Activated CD4-positive, alpha-beta T cell treated with anti-CD3 and anti-CD28 coated beads for 1 hour (primary cell): ENCODE measurements at regions not wholly inside any gene's neighbourhood (a gene's known extent, or its start where the extent isn't known, plus 50 kb on each side); places are given as distances from the start of the nearest gene placed in this dataset.
A peak's percentile ranks its signal among the peaks of the same experiment; 100 is the strongest.

ENCODE experiments used
- DNase-seq: peaks from one replicate; pipeline ENCODE4 v3.0.0-alpha.2; 2020

- DNase-seq = no peak
Observed at GRCh38 chr9:79884546-79884945, 312.8 kb downstream of the TLE4 start.

DNA sequence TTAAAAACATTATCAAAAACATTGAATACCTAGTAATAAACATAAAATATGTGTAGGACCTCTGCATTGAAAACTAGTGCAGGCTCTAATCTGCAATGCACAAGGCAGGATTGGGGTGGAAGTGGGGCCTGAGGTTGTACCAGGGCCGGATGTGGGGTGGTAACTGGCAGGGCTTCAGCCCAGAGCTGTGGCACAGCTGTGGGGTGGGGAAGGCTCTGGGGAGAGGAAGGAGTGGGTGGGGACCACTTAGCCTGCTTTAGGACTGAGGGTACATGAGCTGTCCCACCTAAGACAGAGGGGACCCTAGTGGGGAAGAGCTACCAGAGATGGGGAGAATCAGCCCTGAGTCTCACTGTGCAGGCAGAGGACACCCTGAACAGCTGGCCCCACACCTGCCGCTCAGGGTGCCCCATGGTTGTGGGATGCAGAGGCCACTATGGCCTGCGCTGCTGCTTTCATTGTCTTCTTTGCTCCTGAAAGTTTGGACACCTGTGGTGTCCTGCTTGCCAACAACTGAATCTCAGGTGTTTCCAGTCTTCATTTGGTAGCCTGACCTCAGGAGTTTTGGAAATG lies 311.4 kb downstream of the TLE4 start:
- peak; percentile 19 for DNase-seq

DNA sequence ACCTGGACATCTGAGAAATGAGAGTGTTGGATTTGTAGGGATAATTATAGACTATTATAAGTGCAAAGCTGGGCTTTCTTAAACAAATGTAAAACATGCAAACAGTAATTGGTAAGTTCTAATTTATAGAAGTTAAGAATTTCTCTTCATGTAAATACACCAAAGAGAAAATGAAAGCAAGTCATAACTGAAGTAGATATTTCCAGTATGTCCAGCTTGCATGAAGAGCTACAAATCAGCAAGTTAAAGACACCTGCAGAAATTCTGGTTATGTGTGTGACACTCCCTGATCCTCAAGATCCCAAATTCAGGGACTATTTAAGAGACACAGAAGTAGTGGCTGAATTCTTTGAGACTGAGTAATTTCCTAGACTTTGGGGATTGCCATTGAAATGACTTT lies 308.9 kb downstream of the TLE4 start:
- no peak for DNase-seq

DNA sequence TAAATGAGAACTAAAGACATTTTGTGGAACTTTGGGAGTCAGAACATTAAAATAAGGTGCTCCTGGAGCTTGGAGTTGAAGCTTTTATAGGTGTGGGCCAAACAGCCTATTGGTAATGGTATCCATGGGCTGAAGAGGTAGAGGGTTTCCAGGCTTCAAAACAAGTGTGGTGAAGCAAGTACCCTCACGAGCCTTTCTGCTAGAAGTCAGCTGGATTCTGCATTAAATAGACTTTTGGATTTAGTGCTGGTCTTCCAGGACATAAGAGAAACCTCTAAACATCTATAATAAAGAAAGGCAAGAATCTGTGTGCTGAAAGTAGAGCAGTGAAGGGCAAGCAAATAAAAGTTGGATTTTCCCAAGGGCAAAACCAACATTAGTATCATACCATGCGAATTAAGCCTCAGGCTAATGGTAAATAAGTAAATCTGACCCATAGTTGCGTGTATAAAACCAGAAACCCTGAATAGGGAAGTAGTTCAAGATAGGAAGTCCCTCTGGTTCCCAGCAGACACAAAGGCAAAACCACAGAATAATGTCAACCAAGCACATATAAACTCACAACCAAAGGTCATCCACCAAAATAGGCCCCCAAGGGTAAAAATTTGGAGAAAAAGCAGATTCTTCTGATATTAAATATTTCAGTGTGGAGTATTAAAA lies 306.3 kb downstream of the TLE4 start:
- no peak for DNase-seq

DNA sequence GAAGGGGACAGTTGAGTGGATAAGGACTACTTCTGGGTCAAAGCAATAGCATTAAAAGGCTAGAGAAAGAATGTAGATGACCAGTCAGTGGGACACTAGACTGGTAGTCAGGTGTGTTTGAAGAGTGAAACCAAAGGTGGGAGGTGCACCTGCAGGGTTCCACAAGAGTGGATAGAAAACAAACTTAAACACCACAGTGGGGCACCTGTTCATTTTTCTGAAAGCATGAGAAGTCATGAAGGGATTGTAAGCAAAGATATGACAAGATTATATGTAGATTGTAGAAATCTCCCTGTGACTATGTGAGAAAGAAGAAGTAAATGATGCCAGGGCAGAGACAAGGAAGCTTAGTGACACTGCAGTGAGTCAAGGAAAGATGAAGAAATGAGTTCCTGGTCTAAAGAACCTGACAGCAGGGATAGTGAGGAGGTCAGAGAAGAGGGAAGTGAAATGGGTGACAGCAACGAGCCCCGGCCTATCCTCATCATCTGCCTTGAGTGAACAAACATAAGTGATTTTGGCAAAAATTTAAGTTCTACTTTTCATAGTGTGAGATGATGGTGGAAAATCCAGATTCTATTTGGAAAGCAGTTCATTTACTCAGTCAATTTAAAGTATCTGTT lies 296.9 kb downstream of the TLE4 start:
- no peak for DNase-seq

GRCh38 chr9:79862921-79863890 lies 291.4 kb downstream of the TLE4 start:
- DNase-seq = no peak

GRCh38 chr9:79858508-79858907 lies 286.7 kb downstream of the TLE4 start:
- no peak for DNase-seq

DNA sequence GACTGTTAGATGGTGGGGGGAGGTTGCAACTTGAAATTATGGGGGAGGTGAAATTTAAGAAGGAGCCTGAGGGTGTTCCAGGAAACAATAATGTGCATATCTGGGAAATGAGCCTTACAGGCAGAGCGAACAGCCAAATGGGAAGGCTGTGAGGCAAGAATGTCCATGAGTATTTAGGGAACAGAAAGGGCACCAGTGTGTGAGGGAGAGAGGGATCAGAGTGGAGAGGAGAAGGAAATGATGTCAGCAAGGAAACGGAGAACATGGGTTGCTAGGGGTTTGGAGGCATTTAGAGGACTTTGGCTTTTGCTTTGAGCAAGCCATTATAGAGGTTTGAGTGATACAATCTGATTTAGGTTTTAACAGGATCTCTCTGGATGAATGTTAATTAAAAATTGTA lies 285.4 kb downstream of the TLE4 start:
- DNase-seq = no peak

- DNase-seq = no peak
Observed at GRCh38 chr9:79847074-79847473, 275.3 kb downstream of the TLE4 start.

GRCh38 chr9:79829566-79830302 lies 258.0 kb downstream of the TLE4 start:
- no peak for DNase-seq

GRCh38 chr9:79824265-79824664 lies 252.5 kb downstream of the TLE4 start:
- DNase-seq = no peak

GRCh38 chr9:79817438-79818004 lies 245.8 kb downstream of the TLE4 start:
- DNase-seq = no peak

- DNase-seq = no peak
Observed at GRCh38 chr9:79813258-79813638, 241.5 kb downstream of the TLE4 start.

GRCh38 chr9:79812507-79813257 lies 240.9 kb downstream of the TLE4 start:
- DNase-seq = no peak

GRCh38 chr9:79812099-79812498 lies 240.3 kb downstream of the TLE4 start:
- DNase-seq = no peak

DNA sequence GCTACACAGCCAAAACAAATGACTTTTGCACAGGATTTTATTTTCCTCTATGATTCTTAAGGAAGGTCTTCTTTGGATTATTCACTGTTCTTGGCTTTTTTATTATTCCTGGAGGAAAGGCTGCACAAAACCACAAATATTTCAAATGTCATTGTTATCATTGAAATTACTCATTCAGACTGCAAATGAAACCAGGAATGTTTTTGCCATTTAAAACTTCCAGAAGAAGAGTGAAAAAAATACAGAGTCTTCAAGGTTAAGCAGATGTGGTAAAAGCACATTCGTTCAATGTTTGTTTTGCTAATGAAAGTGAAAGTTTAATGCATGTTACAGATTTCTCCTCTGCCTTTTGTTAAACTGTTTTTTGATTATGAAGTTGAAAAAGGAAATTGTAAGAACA lies 238.2 kb downstream of the TLE4 start:
- no peak for DNase-seq

- no peak for DNase-seq
Observed at GRCh38 chr9:79809316-79809876, 237.6 kb downstream of the TLE4 start.

GRCh38 chr9:79807971-79808370 lies 236.2 kb downstream of the TLE4 start:
- no peak for DNase-seq

GRCh38 chr9:79806086-79806485 lies 234.3 kb downstream of the TLE4 start:
- DNase-seq = no peak

GRCh38 chr9:79801459-79801858 lies 229.7 kb downstream of the TLE4 start:
- DNase-seq = no peak

DNA sequence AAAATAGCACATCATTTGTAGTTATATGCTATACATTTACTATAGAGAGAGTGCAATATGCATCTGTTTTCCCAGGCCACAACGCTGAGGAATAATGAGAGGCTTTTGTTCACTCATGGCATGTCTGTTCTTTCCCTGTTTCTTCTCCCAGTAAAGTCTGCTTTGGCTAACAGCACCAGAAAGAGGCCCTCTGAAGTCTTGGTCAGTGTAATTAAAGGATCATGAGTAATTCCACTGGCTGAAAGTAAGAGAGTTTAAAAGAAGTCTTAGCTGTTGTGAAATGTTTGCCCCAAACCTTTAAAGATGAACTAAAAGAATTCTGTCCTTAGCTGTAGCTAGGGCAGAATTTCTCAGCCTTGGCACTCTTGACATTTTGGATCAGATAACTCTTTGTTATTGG lies 228.8 kb downstream of the TLE4 start:
- DNase-seq = no peak
